ENCODE measurements at regions not wholly inside any gene's neighbourhood (a gene's known extent, or its start where the extent isn't known, plus 50 kb on each side); places are given as distances from the start of the nearest gene placed in this dataset.

- Histone ChIP-seq H3K27me3 (ENCODE audit: insufficient read depth, low read length) (no peaks in the 10 kb centered on the region), H3K9me3 (ENCODE audit: insufficient read depth, low read depth, low read length) (no peaks in the 10 kb centered on the region), H3K4me3 (ENCODE audit: low read length) (no peak overlapping the region), H3K36me3 (ENCODE audit: insufficient read depth, low read depth, low read length) (no peaks in the 10 kb centered on the region), H3K27ac (ENCODE audit: low read length) (no peak overlapping the region), H3K4me1 (ENCODE audit: insufficient read depth, low read length) (no peaks in the 10 kb centered on the region), H3K9ac (ENCODE audit: low read depth, low read length) (no peak overlapping the region)
Observed at GRCh38 chr18:78859686-78860085, 119.9 kb upstream of the SALL3 start.

- H3K4me3 ChIP-seq (ENCODE audit: low read length): no peak overlapping the region
- H3K27ac ChIP-seq (ENCODE audit: low read length): no peak overlapping the region
- no peaks in the 10 kb centered on the region for H3K36me3 ChIP-seq (ENCODE audit: insufficient read depth, low read depth, low read length)
- H3K4me1 ChIP-seq (ENCODE audit: insufficient read depth, low read length): no peaks in the 10 kb centered on the region
- no peaks in the 10 kb centered on the region for H3K9me3 ChIP-seq (ENCODE audit: insufficient read depth, low read depth, low read length)
- H3K9ac ChIP-seq (ENCODE audit: low read depth, low read length): no peak overlapping the region
- no peaks in the 10 kb centered on the region for H3K27me3 ChIP-seq (ENCODE audit: insufficient read depth, low read length)
Observed at GRCh38 chr18:78860117-78860516, 119.5 kb upstream of the SALL3 start.

GRCh38 chr18:78861116-78861515 is 118.5 kb upstream of the SALL3 start:
- H3K4me1 ChIP-seq (ENCODE audit: insufficient read depth, low read length): no peaks in the 10 kb centered on the region
- H3K27me3 ChIP-seq (ENCODE audit: insufficient read depth, low read length): no peaks in the 10 kb centered on the region
- no peaks in the 10 kb centered on the region for H3K9me3 ChIP-seq (ENCODE audit: insufficient read depth, low read depth, low read length)
- H3K4me3 ChIP-seq (ENCODE audit: low read length): no peak overlapping the region
- no peaks in the 10 kb centered on the region for H3K36me3 ChIP-seq (ENCODE audit: insufficient read depth, low read depth, low read length)
- H3K9ac ChIP-seq (ENCODE audit: low read depth, low read length): no peak overlapping the region
- H3K27ac ChIP-seq (ENCODE audit: low read length): no peak overlapping the region

GRCh38 chr18:78861706-78862105 is 117.9 kb upstream of the SALL3 start:
- Histone ChIP-seq H3K27me3 (ENCODE audit: insufficient read depth, low read length) (no peaks in the 10 kb centered on the region), H3K4me1 (ENCODE audit: insufficient read depth, low read length) (no peaks in the 10 kb centered on the region), H3K9me3 (ENCODE audit: insufficient read depth, low read depth, low read length) (no peaks in the 10 kb centered on the region), H3K27ac (ENCODE audit: low read length) (no peak overlapping the region), H3K9ac (ENCODE audit: low read depth, low read length) (no peak overlapping the region), H3K4me3 (ENCODE audit: low read length) (no peak overlapping the region), H3K36me3 (ENCODE audit: insufficient read depth, low read depth, low read length) (no peaks in the 10 kb centered on the region)

- no peak overlapping the region for H3K27ac ChIP-seq (ENCODE audit: low read length)
- H3K27me3 ChIP-seq (ENCODE audit: insufficient read depth, low read length): no peaks in the 10 kb centered on the region
- H3K9ac ChIP-seq (ENCODE audit: low read depth, low read length): no peak overlapping the region
- no peaks in the 10 kb centered on the region for H3K9me3 ChIP-seq (ENCODE audit: insufficient read depth, low read depth, low read length)
- H3K4me1 ChIP-seq (ENCODE audit: insufficient read depth, low read length): no peaks in the 10 kb centered on the region
- H3K36me3 ChIP-seq (ENCODE audit: insufficient read depth, low read depth, low read length): no peaks in the 10 kb centered on the region
- H3K4me3 ChIP-seq (ENCODE audit: low read length): no peak overlapping the region
Observed at GRCh38 chr18:78862395-78862794, 117.2 kb upstream of the SALL3 start.

- Histone ChIP-seq H3K4me1 (ENCODE audit: insufficient read depth, low read length) (no peaks in the 10 kb centered on the region), H3K27me3 (ENCODE audit: insufficient read depth, low read length) (no peaks in the 10 kb centered on the region), H3K27ac (ENCODE audit: low read length) (no peak overlapping the region), H3K4me3 (ENCODE audit: low read length) (no peak overlapping the region), H3K36me3 (ENCODE audit: insufficient read depth, low read depth, low read length) (no peaks in the 10 kb centered on the region), H3K9me3 (ENCODE audit: insufficient read depth, low read depth, low read length) (no peaks in the 10 kb centered on the region), H3K9ac (ENCODE audit: low read depth, low read length) (no peak overlapping the region)
Observed at GRCh38 chr18:78865056-78865598, 114.5 kb upstream of the SALL3 start.

- Histone ChIP-seq H3K27me3 (ENCODE audit: insufficient read depth, low read length) (no peaks in the 10 kb centered on the region), H3K36me3 (ENCODE audit: insufficient read depth, low read depth, low read length) (no peaks in the 10 kb centered on the region), H3K9me3 (ENCODE audit: insufficient read depth, low read depth, low read length) (no peaks in the 10 kb centered on the region), H3K9ac (ENCODE audit: low read depth, low read length) (no peak overlapping the region), H3K4me3 (ENCODE audit: low read length) (no peak overlapping the region), H3K4me1 (ENCODE audit: insufficient read depth, low read length) (no peaks in the 10 kb centered on the region), H3K27ac (ENCODE audit: low read length) (no peak overlapping the region)
Observed at GRCh38 chr18:78865771-78866310, 113.8 kb upstream of the SALL3 start.

GRCh38 chr18:78867131-78867530 is 112.5 kb upstream of the SALL3 start:
- H3K4me1 ChIP-seq (ENCODE audit: insufficient read depth, low read length): no peaks in the 10 kb centered on the region
- no peak overlapping the region for H3K9ac ChIP-seq (ENCODE audit: low read depth, low read length)
- no peaks in the 10 kb centered on the region for H3K36me3 ChIP-seq (ENCODE audit: insufficient read depth, low read depth, low read length)
- no peak overlapping the region for H3K4me3 ChIP-seq (ENCODE audit: low read length)
- H3K27me3 ChIP-seq (ENCODE audit: insufficient read depth, low read length): no peaks in the 10 kb centered on the region
- no peak overlapping the region for H3K27ac ChIP-seq (ENCODE audit: low read length)
- H3K9me3 ChIP-seq (ENCODE audit: insufficient read depth, low read depth, low read length): no peaks in the 10 kb centered on the region

GRCh38 chr18:78868330-78869316 is 111.0 kb upstream of the SALL3 start:
- H3K4me3 ChIP-seq (ENCODE audit: low read length): no peak overlapping the region
- H3K27me3 ChIP-seq (ENCODE audit: insufficient read depth, low read length): no peaks in the 10 kb centered on the region
- no peak overlapping the region for H3K27ac ChIP-seq (ENCODE audit: low read length)
- no peak overlapping the region for H3K9ac ChIP-seq (ENCODE audit: low read depth, low read length)
- no peaks in the 10 kb centered on the region for H3K36me3 ChIP-seq (ENCODE audit: insufficient read depth, low read depth, low read length)
- H3K4me1 ChIP-seq (ENCODE audit: insufficient read depth, low read length): no peaks in the 10 kb centered on the region
- no peaks in the 10 kb centered on the region for H3K9me3 ChIP-seq (ENCODE audit: insufficient read depth, low read depth, low read length)

- no peaks in the 10 kb centered on the region for H3K36me3 ChIP-seq (ENCODE audit: insufficient read depth, low read depth, low read length)
- H3K9ac ChIP-seq (ENCODE audit: low read depth, low read length): no peak overlapping the region
- no peak overlapping the region for H3K27ac ChIP-seq (ENCODE audit: low read length)
- H3K4me3 ChIP-seq (ENCODE audit: low read length): no peak overlapping the region
- no peaks in the 10 kb centered on the region for H3K9me3 ChIP-seq (ENCODE audit: insufficient read depth, low read depth, low read length)
- H3K27me3 ChIP-seq (ENCODE audit: insufficient read depth, low read length): no peaks in the 10 kb centered on the region
- no peaks in the 10 kb centered on the region for H3K4me1 ChIP-seq (ENCODE audit: insufficient read depth, low read length)
Observed at GRCh38 chr18:78871618-78872017, 108.0 kb upstream of the SALL3 start.

GRCh38 chr18:78873926-78874500 is 105.6 kb upstream of the SALL3 start:
- Histone ChIP-seq H3K9ac (ENCODE audit: low read depth, low read length) (no peak overlapping the region), H3K27ac (ENCODE audit: low read length) (no peak overlapping the region), H3K4me1 (ENCODE audit: insufficient read depth, low read length) (no peaks in the 10 kb centered on the region), H3K9me3 (ENCODE audit: insufficient read depth, low read depth, low read length) (no peaks in the 10 kb centered on the region), H3K27me3 (ENCODE audit: insufficient read depth, low read length) (no peaks in the 10 kb centered on the region), H3K4me3 (ENCODE audit: low read length) (no peak overlapping the region), H3K36me3 (ENCODE audit: insufficient read depth, low read depth, low read length) (no peaks in the 10 kb centered on the region)
